GM19193 (cell line): ENCODE measurements at regions not wholly inside any gene's neighbourhood (a gene's known extent, or its start where the extent isn't known, plus 50 kb on each side); places are given as distances from the start of the nearest gene placed in this dataset.

ENCODE experiments used
- POLR2A ChIP-seq: IDR thresholded peaks from 4 replicates; pipeline ENCODE4 v1.6.1; 2011; ENCODE audit not compliant: insufficient read depth, insufficient read length; ENCODE audit errors: extremely low read depth

GRCh38 chr15:70436428-70436827, 326.9 kb downstream of the UACA start:
- TF ChIP-seq POLR2A, result no peak

GRCh38 chr15:70435872-70436271, 327.5 kb downstream of the UACA start:
- no peak for TF ChIP-seq POLR2A

DNA sequence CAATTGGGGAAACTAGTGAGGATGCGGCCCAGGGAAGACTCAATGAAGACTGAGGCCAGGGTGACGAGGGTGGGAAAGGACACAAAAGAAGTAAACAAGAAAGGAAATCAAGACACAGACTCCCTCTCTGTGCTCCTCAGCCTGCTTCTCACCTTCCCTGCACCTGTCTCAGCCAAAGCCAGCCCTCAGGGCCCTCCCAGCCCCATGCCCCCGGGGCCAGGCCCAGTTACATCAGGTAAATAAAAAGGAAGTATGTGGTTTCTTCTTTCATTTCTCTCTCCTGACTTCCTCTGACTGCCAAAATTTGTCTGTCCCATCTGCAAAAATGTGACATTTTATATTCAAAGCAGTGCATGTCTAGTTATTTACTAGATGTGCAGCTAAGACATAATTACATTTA, 328.0 kb downstream of the UACA start:
- no peak for TF ChIP-seq POLR2A

- no peak for TF ChIP-seq POLR2A
Measured at GRCh38 chr15:70433586-70434324, 329.6 kb downstream of the UACA start.

GRCh38 chr15:70432924-70433495, 330.3 kb downstream of the UACA start:
- TF ChIP-seq POLR2A, result no peak

- no peak for TF ChIP-seq POLR2A
Measured at GRCh38 chr15:70431854-70432253, 331.5 kb downstream of the UACA start.

- TF ChIP-seq POLR2A, result no peak
Measured at GRCh38 chr15:70430069-70430468, 332.4 kb upstream of the TLE3 start.

- TF ChIP-seq POLR2A, result no peak
Measured at GRCh38 chr15:70429056-70429722, 331.5 kb upstream of the TLE3 start.

DNA sequence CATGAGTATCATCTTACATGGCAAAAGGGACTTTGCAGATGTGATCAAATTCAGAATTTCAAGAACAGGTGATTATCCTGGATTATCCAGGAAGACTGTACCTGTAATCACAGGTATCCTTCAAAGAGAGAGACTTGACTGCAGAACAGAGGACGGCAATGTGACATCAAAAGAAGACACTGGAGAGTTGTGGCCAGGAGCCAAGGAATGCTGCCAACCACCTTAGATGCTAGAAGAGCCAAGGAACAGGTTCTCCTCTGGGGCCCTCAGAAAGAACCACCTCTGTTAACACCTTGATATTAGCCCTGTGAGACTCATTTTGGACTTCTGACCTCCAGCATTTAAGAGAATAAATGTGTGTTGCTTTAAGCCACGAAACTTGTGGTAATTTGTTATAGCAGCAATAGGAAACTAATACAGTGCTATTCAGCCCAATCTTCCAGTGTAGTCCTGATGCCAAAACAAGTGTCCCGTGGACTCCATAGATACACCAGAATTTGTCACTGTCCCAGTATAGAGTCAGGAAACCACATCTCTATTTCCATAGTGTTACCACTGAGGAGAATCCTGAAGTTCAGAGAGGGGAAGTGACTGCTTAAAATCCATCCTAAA, 330.6 kb upstream of the TLE3 start:
- TF ChIP-seq POLR2A, result no peak

DNA sequence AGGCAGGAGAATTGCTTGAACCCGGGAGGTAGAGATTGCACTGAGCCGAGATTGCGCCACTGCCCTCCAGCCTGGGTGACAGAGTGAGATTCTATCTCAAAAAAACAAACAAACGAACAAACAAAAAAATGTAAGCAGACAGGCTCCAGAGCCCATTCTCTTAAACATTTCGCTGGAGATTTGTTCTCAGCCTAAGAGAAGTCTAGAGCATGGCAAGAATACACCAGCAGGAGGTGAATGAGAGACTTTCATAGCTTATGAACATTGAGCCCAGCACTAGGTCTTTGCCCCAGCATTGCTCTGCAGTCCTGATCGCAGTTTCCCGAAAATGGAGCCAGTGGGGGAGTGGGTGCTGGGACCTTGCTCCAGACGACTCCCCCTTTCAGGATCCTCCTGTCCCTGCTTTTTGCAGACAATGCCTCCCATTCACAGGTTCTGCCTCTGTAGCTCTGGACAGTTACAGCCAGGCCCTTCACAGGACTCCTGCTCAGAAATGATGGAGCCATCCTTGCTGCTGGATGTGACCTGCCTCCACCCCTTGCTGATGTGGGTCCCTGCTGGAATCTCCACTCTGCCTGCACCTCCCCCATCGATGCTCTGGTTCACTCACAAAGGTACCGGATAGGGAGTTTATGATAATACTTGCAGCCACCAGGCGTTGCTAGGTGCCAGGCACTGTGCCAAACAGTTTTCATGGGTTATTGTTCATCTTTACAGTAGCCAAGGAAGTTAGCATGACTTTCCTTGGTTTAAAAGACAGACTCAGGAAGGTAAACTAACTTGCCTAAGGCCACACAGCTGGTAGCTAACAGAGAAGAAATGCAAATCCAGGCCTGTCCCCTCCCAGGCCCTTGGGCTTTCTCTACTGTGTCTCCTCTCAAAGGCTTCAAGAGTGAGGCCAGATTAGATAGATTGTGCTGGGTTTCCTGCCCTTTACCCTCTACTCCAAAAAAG, 329.7 kb upstream of the TLE3 start:
- TF ChIP-seq POLR2A, result no peak

GRCh38 chr15:70426096-70426821, 328.5 kb upstream of the TLE3 start:
- no peak for TF ChIP-seq POLR2A

DNA sequence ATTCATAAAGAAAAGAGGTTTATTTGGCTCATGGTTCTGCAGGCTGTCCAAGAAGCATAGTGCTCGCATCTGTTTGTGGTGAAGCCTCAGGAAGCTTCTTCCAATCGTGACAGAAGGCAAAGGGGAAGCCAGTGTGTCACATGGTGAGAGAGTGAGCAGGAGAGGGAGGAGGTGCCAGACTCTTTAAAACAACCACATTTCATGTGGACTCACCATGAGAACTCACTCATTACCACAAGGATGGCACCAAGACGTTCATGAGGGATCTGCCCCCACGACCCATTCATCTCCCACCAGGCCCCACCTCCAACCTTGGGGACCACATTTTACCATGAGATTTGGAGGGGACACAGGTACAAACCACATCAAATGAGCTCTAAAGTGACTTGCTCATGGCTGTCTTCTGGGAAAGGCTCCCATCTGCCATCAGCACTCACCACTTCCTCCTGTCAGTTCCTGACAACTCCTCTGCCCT, 327.3 kb upstream of the TLE3 start:
- TF ChIP-seq POLR2A, result no peak

DNA sequence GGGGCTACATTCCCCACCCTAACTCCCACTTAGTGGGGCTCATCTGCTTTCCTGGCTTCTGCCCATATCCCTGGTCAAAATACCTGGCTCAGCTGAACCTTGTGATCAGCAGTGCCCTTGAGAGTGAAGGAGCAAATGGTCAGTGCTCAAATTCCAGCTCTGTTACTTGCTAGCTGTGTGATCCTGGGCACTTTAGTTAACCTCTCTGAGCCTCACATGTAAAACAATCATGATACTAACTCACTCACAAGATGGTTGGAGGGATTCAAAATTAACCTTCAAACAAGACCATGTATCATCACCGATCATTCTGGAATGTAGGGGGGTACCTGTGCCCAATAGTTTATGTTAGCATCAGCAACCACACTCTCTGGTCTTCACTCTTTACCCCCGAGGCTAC, 325.6 kb upstream of the TLE3 start:
- no peak for TF ChIP-seq POLR2A

DNA sequence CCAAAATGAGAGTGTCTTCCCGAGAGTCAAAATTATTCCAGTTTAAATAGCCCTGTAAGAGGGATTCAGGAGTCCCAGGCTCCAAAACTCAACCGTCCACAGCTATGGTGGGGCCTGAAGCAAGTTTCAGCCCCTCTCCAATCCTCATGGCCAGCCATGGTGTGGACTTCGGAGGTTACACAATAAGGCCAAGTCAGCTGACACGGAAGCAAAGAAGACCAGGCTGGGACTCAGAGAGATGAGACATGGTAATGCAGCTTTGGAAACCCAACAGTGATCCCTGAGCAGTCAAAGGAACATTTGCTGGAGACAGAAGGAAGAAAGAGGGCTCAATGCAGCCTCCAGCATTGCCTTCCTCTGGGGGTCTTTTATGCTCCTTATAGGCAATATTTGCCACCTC, 324.6 kb upstream of the TLE3 start:
- no peak for TF ChIP-seq POLR2A
